ENCODE measurements at regions not wholly inside any gene's neighbourhood (a gene's known extent, or its start where the extent isn't known, plus 50 kb on each side); places are given as distances from the start of the nearest gene placed in this dataset.

DNA sequence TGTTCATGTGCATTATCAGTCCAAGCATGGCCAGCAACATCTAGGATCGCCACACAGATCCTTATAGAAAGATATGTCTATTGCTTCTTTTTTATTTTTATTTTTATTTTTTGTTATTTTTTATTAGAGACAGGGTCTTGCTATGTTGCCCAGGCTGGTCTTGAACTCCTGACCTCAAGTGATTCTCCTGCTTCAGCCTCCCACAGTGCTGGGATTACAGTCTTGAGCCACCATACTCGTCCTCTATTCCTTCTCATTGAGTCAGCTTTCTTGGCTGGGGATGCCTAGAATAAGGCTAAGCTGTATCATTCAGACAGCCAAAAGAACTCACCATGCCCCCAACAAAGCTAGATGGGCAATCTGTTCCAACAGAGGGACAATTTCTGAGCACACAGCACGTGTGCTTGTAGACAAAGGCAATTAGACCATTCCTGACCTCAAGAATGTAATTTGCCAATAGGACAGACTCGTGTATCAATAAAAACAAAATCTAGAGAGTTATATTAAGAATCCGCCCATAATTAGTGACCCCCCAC lies 264.0 kb upstream of the NEBL start:
- no peak for ATAC-seq (ENCODE audit: insufficient read depth, low FRiP score)
- TF ChIP-seq, protein P1, sequence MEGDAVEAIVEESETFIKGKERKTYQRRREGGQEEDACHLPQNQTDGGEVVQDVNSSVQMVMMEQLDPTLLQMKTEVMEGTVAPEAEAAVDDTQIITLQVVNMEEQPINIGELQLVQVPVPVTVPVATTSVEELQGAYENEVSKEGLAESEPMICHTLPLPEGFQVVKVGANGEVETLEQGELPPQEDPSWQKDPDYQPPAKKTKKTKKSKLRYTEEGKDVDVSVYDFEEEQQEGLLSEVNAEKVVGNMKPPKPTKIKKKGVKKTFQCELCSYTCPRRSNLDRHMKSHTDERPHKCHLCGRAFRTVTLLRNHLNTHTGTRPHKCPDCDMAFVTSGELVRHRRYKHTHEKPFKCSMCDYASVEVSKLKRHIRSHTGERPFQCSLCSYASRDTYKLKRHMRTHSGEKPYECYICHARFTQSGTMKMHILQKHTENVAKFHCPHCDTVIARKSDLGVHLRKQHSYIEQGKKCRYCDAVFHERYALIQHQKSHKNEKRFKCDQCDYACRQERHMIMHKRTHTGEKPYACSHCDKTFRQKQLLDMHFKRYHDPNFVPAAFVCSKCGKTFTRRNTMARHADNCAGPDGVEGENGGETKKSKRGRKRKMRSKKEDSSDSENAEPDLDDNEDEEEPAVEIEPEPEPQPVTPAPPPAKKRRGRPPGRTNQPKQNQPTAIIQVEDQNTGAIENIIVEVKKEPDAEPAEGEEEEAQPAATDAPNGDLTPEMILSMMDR (IDR thresholded peaks at IDR 0.05; ENCODE audit: control extremely low read depth, extremely low read depth) = no peak
- DNase-seq = no peak
- H3K27ac ChIP-seq (ENCODE audit: low read depth in 1 of 2, low read length in 1 of 2) = peak overlapping the region in 1 of 2 donors; percentile 35
- peaks cover 0 to 4% (median 0%) of the 10 kb centered on the region in 5 donors for H3K4me1 ChIP-seq (ENCODE audit: control insufficient read depth in 5 of 5, insufficient read depth in 5 of 5, low read length in 5 of 5)
- peaks cover 0 to 3% (median 0%) of the 10 kb centered on the region in 4 donors for H3K9me3 ChIP-seq (ENCODE audit: control insufficient read depth in 4 of 4, insufficient read depth in 3 of 4, low read length in 3 of 4)
- WGBS, 2 donors = 81 to 89% methylated on average over 5 of the region's 5 CpGs
- no peak overlapping the region for H3K4me3 ChIP-seq
- no peaks in the 10 kb centered on the region for H3K36me3 ChIP-seq (ENCODE audit: control insufficient read depth in 4 of 4, insufficient read depth in 4 of 4, low read length in 4 of 4)
- no peak overlapping the region for H3K9ac ChIP-seq (ENCODE audit: insufficient read depth in 1 of 2, low read length in 2 of 2)
- no peaks in the 10 kb centered on the region for H3K27me3 ChIP-seq (ENCODE audit: control insufficient read depth in 3 of 3, insufficient read depth in 3 of 3, low read length in 2 of 3)

- ATAC-seq (ENCODE audit: insufficient read depth, low FRiP score) (peak; percentile 44), DNase-seq (peak in 2 of 3 donors; percentile 38 to 68)
- Histone ChIP-seq H3K9ac (ENCODE audit: insufficient read depth in 1 of 2, low read length in 2 of 2) (no peak overlapping the region), H3K27ac (ENCODE audit: low read depth in 1 of 2, low read length in 1 of 2) (no peak overlapping the region), H3K9me3 (ENCODE audit: control insufficient read depth in 4 of 4, insufficient read depth in 3 of 4, low read length in 3 of 4) (peaks cover 0 to 3% (median 0%) of the 10 kb centered on the region in 4 donors), H3K4me1 (ENCODE audit: control insufficient read depth in 5 of 5, insufficient read depth in 5 of 5, low read length in 5 of 5) (peaks cover 0 to 4% (median 0%) of the 10 kb centered on the region in 5 donors), H3K27me3 (ENCODE audit: control insufficient read depth in 3 of 3, insufficient read depth in 3 of 3, low read length in 2 of 3) (no peaks in the 10 kb centered on the region), H3K36me3 (ENCODE audit: control insufficient read depth in 4 of 4, insufficient read depth in 4 of 4, low read length in 4 of 4) (no peaks in the 10 kb centered on the region), H3K4me3 (no peak overlapping the region)
- WGBS, 2 donors = 41 to 52% methylated on average over 4 of the region's 4 CpGs
- TF ChIP-seq, protein P1 (IDR thresholded peaks at IDR 0.05; ENCODE audit: control extremely low read depth, extremely low read depth) = no peak
Measured at GRCh38 chr10:21160116-21160515, 263.0 kb upstream of the NEBL start.

DNA sequence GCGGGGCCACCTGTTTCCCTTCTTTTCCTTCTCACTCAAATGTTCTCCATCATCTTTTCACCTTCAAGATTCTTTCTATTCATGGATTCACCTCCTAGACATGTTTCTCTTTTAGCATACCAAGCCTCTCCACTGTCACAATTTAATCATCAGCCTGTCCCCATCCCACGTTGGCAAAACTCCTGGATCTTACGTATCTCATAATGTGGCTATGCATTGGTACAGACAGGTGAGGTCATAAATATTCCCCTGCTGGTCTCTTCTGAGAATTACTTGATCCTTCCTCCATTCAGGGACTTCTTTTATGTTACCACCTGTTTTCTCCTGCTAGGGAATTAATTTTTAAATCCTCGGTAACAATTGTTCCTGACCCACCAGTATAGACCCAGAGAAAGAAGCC lies 262.6 kb upstream of the NEBL start:
- ATAC-seq (ENCODE audit: insufficient read depth, low FRiP score) (no peak), DNase-seq (no peak)
- Histone ChIP-seq H3K27me3 (ENCODE audit: control insufficient read depth in 3 of 3, insufficient read depth in 3 of 3, low read length in 2 of 3) (no peaks in the 10 kb centered on the region), H3K4me3 (no peak overlapping the region), H3K4me1 (ENCODE audit: control insufficient read depth in 5 of 5, insufficient read depth in 5 of 5, low read length in 5 of 5) (peaks cover 0 to 4% (median 0%) of the 10 kb centered on the region in 5 donors), H3K9me3 (ENCODE audit: control insufficient read depth in 4 of 4, insufficient read depth in 3 of 4, low read length in 3 of 4) (peaks cover 0 to 3% (median 0%) of the 10 kb centered on the region in 4 donors), H3K27ac (ENCODE audit: low read depth in 1 of 2, low read length in 1 of 2) (no peak overlapping the region), H3K36me3 (ENCODE audit: control insufficient read depth in 4 of 4, insufficient read depth in 4 of 4, low read length in 4 of 4) (no peaks in the 10 kb centered on the region), H3K9ac (ENCODE audit: insufficient read depth in 1 of 2, low read length in 2 of 2) (no peak overlapping the region)
- TF ChIP-seq, protein P1 (IDR thresholded peaks at IDR 0.05; ENCODE audit: control extremely low read depth, extremely low read depth) = no peak
- WGBS, 2 donors = 72 to 95% methylated on average over 4 of the region's 4 CpGs

DNA sequence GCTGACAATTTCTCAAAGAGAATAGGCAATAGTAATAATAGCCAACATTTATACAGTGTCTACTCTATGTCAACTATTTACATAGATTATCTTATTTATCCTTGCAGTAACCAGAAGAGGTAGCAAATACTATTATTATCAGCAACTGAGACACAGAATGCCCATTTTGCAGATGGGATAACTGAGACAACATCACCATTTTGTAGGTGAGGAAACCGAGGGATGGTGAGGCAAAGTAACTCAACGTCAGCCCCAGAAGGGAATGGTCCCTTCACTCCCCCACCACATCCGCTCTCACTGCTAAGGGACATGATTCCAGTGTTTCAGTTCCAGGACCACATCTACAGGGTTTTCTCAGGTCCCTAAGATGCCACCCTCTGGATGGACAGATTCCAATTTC lies 261.2 kb upstream of the NEBL start:
- H3K4me1 ChIP-seq (ENCODE audit: control insufficient read depth in 5 of 5, insufficient read depth in 5 of 5, low read length in 5 of 5) = peaks cover 0 to 4% (median 0%) of the 10 kb centered on the region in 5 donors
- no peak for ATAC-seq (ENCODE audit: insufficient read depth, low FRiP score)
- no peak overlapping the region for H3K9ac ChIP-seq (ENCODE audit: insufficient read depth in 1 of 2, low read length in 2 of 2)
- WGBS, 2 donors = 93 to 96% methylated on average over 3 of the region's 3 CpGs
- DNase-seq = no peak
- no peak overlapping the region for H3K27ac ChIP-seq (ENCODE audit: low read depth in 1 of 2, low read length in 1 of 2)
- TF ChIP-seq, protein P1 (IDR thresholded peaks at IDR 0.05; ENCODE audit: control extremely low read depth, extremely low read depth) = no peak
- no peaks in the 10 kb centered on the region for H3K27me3 ChIP-seq (ENCODE audit: control insufficient read depth in 3 of 3, insufficient read depth in 3 of 3, low read length in 2 of 3)
- no peaks in the 10 kb centered on the region for H3K36me3 ChIP-seq (ENCODE audit: control insufficient read depth in 4 of 4, insufficient read depth in 4 of 4, low read length in 4 of 4)
- no peak overlapping the region for H3K4me3 ChIP-seq
- peaks cover 0 to 3% (median 0%) of the 10 kb centered on the region in 4 donors for H3K9me3 ChIP-seq (ENCODE audit: control insufficient read depth in 4 of 4, insufficient read depth in 3 of 4, low read length in 3 of 4)

Data from lung (tissue), 11 donors.